ENCODE measurements at regions not wholly inside any gene's neighbourhood (a gene's known extent, or its start where the extent isn't known, plus 50 kb on each side); places are given as distances from the start of the nearest gene placed in this dataset.

DNA sequence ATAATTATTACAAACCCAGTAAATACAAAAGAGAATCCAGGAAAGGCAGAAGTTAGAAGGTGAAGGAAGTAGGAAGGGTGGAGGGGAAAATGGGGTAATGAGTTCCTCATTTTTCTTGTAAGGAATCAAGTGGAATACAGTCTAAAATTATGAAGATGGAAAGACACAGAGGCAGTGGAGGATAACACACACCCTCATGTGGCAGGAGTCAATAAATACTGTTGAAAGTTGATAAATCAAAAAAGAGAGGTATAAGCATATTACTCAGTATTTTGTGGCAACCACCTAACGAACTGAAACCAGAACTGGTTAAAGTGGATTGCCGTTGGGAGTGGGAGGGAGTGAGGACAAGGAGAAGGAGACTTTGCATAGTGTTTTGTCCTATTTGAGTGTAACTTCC, 78.6 kb upstream of the SLC44A3 start:
- Histone ChIP-seq H3K9me3 (no peaks in the 10 kb centered on the region), H3K4me3 (replicated peaks in 1 of 3) (no peak overlapping the region), H3K27ac (no peak overlapping the region), H3K36me3 (no peaks in the 10 kb centered on the region), H3K4me1 (peaks cover 7 to 20% of the 10 kb centered on the region in 2 donors), H3K27me3 (no peaks in the 10 kb centered on the region)
- DNase-seq, result no peak
- intact Hi-C loops (cut with DNase I), result no loop called here
- 70 to 83% methylated on average over 2 of the region's 2 CpGs for WGBS, 2 donors
- no peak for TF ChIP-seq POLR2A (IDR thresholded peaks at IDR 0.05)
- TF ChIP-seq, protein P1, sequence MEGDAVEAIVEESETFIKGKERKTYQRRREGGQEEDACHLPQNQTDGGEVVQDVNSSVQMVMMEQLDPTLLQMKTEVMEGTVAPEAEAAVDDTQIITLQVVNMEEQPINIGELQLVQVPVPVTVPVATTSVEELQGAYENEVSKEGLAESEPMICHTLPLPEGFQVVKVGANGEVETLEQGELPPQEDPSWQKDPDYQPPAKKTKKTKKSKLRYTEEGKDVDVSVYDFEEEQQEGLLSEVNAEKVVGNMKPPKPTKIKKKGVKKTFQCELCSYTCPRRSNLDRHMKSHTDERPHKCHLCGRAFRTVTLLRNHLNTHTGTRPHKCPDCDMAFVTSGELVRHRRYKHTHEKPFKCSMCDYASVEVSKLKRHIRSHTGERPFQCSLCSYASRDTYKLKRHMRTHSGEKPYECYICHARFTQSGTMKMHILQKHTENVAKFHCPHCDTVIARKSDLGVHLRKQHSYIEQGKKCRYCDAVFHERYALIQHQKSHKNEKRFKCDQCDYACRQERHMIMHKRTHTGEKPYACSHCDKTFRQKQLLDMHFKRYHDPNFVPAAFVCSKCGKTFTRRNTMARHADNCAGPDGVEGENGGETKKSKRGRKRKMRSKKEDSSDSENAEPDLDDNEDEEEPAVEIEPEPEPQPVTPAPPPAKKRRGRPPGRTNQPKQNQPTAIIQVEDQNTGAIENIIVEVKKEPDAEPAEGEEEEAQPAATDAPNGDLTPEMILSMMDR (IDR thresholded peaks at IDR 0.05), result no peak

DNA sequence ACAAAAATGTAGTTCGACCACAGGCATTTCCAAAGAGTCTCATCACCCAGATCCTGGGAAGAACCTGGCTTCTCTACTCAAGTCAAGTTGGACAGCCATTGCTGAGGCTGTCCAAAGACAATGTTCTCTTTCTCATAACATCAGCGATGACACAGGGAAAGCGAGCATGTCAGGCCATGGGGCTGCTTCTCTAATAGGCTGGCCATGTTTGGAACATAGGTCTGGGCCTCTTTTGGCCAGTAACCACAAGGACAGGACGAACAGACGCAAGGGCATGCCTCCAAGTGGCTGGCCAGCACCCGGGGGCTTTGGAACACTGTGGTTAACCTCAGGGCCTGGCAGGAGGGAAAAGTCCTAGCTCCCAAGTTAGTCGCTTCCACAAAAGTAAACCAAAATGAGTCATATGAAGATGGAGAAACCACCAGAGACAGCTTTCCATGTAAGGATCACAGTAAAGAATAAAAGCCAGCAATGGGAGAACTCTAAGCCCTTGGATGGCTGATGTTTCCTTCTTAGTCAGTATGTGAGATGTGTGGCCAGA, 80.6 kb upstream of the SLC44A3 start:
- Histone ChIP-seq H3K4me3 (replicated peaks in 1 of 3) (no peak overlapping the region), H3K27ac (no peak overlapping the region), H3K27me3 (no peaks in the 10 kb centered on the region), H3K4me1 (peaks cover 7 to 34% of the 10 kb centered on the region in 2 donors), H3K36me3 (no peaks in the 10 kb centered on the region), H3K9me3 (no peaks in the 10 kb centered on the region)
- DNase-seq, result peak in 1 of 2 donors; percentile 26
- intact Hi-C loops (cut with DNase I), result no loop called here
- TF ChIP-seq POLR2A (IDR thresholded peaks at IDR 0.05), result no peak
- TF ChIP-seq, protein P1 (IDR thresholded peaks at IDR 0.05), result no peak
- WGBS, 2 donors, result 81 to 85% methylated on average over 7 of the region's 7 CpGs

DNA sequence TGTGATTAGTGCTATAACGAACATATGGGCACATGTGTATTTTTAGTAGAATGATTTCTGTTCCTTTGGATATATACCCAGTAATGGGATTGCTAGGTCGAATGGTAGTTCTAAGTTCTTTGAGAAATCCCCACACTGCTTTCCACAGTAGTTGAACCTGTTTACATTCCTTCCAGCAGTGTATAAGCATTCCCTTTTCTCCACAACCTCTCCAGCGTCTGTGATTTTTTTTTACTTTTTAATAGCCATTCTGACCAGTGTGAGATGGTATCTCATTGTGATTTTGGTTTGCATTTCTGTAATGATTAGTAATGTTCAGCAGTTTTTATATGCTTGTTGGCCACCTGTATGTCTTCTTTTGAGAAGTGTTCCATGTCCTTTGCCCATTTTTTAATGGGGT, 81.8 kb upstream of the SLC44A3 start:
- DNase-seq, result no peak
- WGBS, 2 donors, result 88 to 90% methylated on average over 3 of the region's 3 CpGs
- intact Hi-C loops (cut with DNase I), result no loop called here
- Histone ChIP-seq H3K9me3 (no peaks in the 10 kb centered on the region), H3K36me3 (no peaks in the 10 kb centered on the region), H3K27ac (no peak overlapping the region), H3K4me3 (replicated peaks in 1 of 3) (no peak overlapping the region), H3K4me1 (peaks cover 0 to 22% of the 10 kb centered on the region in 2 donors), H3K27me3 (no peaks in the 10 kb centered on the region)
- TF ChIP-seq POLR2A (IDR thresholded peaks at IDR 0.05), result no peak
- TF ChIP-seq, protein P1 (IDR thresholded peaks at IDR 0.05), result no peak

DNA sequence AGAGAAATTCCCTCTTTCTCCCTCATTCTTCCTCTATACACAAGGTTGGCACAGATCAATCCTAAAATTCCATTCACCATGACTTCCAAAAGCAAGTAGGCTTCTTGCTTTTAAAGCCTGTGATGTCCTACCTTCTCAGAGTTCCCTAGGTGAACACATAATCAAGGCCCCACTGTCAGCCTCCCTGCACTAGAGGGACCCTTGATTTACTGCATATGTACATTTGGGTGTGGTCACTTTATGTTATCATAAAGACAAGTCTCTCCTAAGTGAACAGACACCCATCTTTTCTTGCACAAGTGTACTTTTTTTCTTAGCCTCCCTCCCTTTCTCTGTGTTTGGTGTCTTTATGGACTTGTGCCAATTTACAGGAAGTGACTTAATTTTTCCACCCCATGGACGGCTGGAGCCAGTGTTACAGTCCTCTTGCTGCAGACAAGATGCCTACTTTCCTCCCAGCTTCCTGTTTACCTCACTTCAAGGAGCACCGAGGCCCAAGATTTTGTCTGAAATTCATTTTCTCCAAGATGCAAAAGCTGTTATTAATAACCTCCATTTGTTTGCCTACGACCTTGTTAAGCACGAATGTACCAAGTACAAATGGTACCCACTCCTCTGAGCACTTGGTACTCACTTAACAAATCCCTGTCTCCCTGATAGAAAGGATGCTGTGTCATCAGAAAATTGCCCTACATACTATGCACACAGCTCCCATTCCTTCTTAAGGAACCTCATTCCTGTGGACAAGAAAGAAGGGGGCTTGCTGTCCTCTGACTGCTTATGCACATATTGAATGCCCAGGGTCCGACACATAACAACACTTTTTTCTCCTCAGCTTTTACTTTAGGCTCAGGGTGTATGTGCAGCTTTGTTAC, 82.8 kb upstream of the SLC44A3 start:
- WGBS, 2 donors, result 67 to 68% methylated on average over 5 of the region's 5 CpGs
- intact Hi-C loops (cut with DNase I), result no loop called here
- no peaks in the 10 kb centered on the region for H3K9me3 ChIP-seq
- DNase-seq, result no peak
- H3K27ac ChIP-seq, result no peak overlapping the region
- H3K4me3 ChIP-seq (replicated peaks in 1 of 3), result no peak overlapping the region
- H3K36me3 ChIP-seq, result no peaks in the 10 kb centered on the region
- no peaks in the 10 kb centered on the region for H3K27me3 ChIP-seq
- TF ChIP-seq, protein P1 (IDR thresholded peaks at IDR 0.05), result no peak
- TF ChIP-seq POLR2A (IDR thresholded peaks at IDR 0.05), result no peak
- peaks cover 0 to 22% of the 10 kb centered on the region in 2 donors for H3K4me1 ChIP-seq

DNA sequence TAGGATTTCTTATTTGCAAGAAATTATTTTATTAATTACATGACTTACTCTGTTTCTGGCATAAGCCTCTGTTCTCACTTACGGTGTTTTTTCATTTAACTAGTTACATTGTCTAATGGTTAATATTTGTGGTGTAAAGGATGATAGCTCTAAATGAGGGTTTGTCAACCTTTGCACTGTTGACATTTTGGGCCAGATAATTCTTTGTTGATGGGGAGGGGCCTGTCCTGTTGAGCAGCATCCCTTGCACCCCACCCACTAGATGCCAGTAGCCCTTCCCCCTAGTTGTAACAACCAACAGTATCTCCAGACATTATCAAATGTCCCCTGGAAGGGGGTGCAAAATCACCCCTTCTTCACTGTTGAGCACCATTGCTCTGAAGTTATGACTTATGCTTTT, 83.6 kb upstream of the SLC44A3 start:
- no peaks in the 10 kb centered on the region for H3K36me3 ChIP-seq
- H3K4me3 ChIP-seq (replicated peaks in 1 of 3), result no peak overlapping the region
- no peak for TF ChIP-seq POLR2A (IDR thresholded peaks at IDR 0.05)
- TF ChIP-seq, protein P1 (IDR thresholded peaks at IDR 0.05), result no peak
- 87 to 98% methylated on average over 1 of the region's 1 CpG for WGBS, 2 donors
- peaks cover 0 to 22% of the 10 kb centered on the region in 2 donors for H3K4me1 ChIP-seq
- H3K27ac ChIP-seq, result no peak overlapping the region
- H3K27me3 ChIP-seq, result no peaks in the 10 kb centered on the region
- no peak for DNase-seq
- intact Hi-C loops (cut with DNase I), result no loop called here
- H3K9me3 ChIP-seq, result no peaks in the 10 kb centered on the region

Data from thyroid gland (tissue), 4 donors.